ENCODE measurements at regions not wholly inside any gene's neighbourhood (a gene's known extent, or its start where the extent isn't known, plus 50 kb on each side); places are given as distances from the start of the nearest gene placed in this dataset.

DNA sequence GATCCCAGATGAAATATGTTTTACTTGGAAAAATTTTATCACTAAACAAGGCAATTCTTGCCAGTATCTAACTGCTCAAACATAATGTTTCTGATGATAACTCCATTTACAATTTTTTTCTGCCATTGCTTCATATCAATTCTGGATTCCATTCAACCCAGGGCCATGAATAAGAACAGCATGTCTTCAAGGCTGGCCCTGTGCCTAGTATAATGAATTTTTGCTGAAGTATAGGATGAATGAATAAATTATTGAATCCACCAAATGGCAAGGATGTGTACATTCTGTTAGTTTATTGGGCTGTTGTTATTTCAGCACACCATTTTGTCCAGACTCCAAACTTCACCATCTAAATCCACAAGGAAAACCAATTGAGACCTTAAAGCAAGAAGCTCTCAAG is 414.7 kb downstream of the HS3ST3B1 start:
- no peak for DNase-seq

- DNase-seq = no peak
Measured at GRCh38 chr17:14712611-14713021, 411.7 kb downstream of the HS3ST3B1 start.

DNA sequence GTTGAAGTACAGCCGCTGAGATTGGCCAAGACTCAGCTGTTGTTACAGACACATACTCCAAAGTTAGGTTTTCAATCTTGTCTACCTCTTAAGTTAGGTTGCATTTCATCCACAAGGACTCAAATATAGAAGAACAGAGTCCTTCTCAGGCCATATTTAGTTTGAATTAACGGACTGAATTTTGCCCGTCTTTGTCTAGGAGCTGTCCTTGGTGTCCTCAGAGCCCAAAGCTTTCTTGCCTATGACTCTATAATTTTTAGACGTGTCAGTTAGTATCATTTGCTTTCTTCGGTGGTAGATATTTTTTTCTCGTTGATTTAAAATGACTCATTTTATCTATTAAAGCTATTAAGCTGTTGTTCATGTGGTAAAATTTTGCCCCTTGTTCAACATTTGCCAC is 403.2 kb downstream of the HS3ST3B1 start:
- no peak for DNase-seq

- no peak for DNase-seq
Measured at GRCh38 chr17:14701886-14702285, 401.0 kb downstream of the HS3ST3B1 start.

- no peak for DNase-seq
Measured at GRCh38 chr17:14699574-14700185, 398.8 kb downstream of the HS3ST3B1 start.

GRCh38 chr17:14693382-14693781 is 392.5 kb downstream of the HS3ST3B1 start:
- no peak for DNase-seq

- DNase-seq = no peak
Measured at GRCh38 chr17:14690704-14691103, 389.8 kb downstream of the HS3ST3B1 start.

DNA sequence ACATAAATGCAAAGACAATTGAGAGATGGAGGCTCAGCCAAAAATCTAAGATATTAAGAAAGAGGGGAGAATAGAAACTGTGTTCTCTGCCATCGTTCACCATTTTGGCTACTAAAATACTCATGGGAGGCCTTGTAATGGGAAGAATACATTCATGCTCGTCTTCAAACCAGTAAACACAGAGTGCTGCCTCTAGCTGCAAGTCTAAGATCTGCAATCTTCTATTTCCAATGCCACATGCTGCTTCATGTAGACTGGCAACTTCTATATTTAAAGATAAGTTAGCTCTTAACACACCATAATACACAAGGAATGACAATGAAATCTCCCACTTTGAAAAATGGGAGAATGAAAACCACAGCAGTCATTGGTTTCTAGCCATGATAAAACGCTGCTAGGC is 387.3 kb downstream of the HS3ST3B1 start:
- no peak for DNase-seq

GRCh38 chr17:14672830-14673229 is 371.9 kb downstream of the HS3ST3B1 start:
- no peak for DNase-seq

DNA sequence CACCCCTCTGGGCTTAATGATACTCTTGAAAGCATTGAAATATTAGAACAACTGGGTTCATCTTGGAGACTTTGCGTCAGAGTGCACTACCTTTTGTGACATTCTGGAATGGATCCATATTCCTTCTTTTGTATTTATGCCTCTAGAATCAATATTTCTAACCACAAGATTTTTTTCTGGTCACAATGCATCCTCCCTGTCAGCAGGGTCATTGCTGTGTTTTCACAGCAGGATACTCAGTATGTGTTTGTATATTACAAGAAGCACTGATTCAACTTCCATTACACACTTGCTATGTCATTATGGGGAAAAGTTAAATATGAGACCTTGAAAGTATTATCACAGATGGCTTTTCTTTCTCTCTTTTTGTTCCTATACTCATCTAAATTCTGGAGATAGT is 370.0 kb downstream of the HS3ST3B1 start:
- DNase-seq = no peak

- DNase-seq = no peak
Measured at GRCh38 chr17:14664511-14664910, 363.6 kb downstream of the HS3ST3B1 start.

GRCh38 chr17:14641117-14641516 is 340.2 kb downstream of the HS3ST3B1 start:
- no peak for DNase-seq

DNA sequence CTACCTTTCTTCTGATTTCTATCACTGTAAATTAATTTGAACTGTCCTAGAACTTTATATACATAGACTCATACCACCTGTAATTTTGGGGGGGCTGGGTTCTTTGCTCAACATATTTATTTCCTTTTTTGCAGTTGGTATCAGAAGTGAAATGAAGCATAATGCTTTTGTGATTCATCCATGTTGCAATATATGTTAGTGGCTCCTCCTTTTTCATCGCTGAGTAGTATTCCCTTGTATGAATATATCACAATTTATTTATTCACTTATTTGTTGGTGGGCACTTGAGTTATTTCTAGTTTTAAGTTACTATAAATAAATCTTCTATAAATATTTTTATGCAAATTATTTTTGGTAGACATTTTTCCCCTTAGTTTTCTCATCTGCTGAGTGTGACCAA is 336.4 kb downstream of the HS3ST3B1 start:
- no peak for DNase-seq

DNA sequence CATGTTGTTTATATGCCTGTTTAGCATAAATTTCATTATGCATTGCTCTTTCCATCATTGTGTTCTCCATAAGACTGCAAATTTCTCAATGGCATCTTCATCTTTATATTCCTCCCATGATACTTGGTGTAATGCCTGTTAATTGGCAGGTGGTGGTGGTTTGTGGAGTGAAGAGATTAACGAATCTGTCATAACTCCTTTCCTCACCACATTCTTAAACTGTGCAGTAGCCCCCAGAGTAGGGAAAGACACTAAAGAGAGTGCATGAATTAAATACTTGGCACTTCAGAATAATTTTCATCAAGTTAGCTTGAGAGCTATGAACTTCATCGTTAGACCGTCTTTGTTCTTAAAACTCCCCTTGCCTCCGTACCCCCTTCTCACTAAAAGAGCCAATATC is 329.7 kb downstream of the HS3ST3B1 start:
- no peak for DNase-seq

DNA sequence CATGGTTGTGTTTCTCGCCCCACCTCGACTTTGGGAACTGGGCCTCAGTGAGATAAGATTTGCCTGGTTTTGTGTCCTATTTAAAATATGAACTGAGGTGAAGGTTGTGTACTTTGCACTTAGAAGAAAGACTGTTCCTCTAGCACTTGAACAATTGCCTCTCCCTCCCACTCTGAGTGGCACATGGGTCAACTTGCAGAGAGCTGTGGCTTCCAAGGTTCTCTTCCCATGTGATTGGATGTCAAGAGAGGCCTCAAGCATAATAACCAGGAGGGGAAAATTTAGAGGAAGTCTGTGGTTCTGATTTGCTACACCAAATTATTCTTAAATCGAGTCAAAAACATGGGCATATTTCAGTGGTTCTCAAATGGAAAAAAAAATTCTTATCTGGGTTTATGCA is 329.2 kb downstream of the HS3ST3B1 start:
- no peak for DNase-seq

DNA sequence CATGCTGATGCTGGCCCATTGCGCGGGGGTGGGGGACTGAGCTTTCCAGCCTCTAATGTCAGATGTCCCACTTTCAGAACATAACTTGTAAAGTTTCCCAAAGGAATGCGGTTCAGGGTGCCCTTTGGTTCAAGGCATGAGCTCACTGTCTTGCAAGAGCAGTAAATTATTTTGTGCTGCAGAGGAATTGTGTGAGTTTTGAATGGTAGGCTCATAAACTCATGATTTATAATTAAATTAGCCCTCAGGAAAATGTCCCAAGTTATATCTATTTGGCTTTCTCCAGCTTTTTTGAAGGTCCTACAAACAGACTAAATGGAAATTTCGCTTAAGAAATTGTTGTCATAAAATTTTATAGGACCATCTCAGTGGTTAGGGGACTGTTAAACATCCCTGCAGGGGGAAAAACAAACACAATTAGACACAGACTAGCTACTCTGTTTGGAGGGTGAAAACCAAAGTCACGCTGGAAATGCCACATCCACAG is 321.8 kb downstream of the HS3ST3B1 start:
- DNase-seq = no peak

GRCh38 chr17:14621826-14622614 is 321.1 kb downstream of the HS3ST3B1 start:
- DNase-seq = no peak

DNA sequence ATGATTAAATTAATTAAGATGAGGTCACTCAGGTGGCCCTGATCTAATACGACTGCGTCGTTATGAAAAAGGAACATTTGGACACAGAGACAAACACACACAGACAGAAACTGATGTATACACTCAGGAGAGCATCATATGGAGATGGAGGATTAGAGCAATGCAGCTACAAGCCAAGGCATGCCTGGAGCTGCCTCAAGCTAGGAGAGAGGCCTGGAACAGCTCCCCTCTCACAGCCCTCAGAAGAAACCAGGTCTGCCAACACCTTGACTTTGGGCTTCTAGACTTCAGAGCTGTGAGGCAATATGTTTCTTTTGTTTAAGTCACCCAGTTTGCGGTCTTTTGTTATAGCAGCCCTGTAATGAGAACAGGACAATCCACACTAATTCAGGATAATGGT is 318.9 kb downstream of the HS3ST3B1 start:
- no peak for DNase-seq

GRCh38 chr17:14616528-14616927 is 315.6 kb downstream of the HS3ST3B1 start:
- no peak for DNase-seq

- no peak for DNase-seq
Measured at GRCh38 chr17:14605267-14605599, 304.4 kb downstream of the HS3ST3B1 start.

DNA sequence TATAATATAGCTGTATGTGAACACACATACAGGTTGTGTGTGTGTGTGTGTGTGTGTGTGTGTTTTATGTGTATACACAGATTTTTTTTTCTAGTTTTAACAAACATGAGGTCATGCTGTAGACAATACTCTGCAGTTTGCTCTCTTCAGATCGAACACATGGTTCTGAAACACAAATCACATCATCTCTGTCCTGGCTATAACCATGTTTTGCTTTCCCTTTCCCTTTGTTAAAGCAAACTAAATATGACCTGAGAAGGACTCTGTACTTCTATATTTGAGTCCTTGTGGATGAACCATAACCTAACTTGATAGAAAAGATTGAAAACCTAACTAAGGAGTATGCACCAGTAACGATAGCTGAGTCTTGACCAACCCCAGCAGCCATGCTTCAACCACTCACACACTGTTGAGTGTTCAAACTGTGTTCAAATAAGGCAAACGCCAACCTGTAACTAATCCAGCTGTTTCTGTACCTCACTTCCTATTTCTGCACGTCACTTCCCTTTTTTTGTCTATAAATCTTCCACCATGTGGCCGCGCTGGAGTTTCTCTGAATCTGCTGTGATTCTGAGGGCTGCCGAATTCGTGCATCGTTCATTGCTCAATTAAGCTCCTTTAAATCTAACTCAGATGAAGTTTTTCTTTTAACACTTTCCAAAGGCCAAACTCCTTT is 303.8 kb downstream of the HS3ST3B1 start:
- no peak for DNase-seq

- no peak for DNase-seq
Measured at GRCh38 chr17:14596224-14596623, 295.3 kb downstream of the HS3ST3B1 start.

- no peak for DNase-seq
Measured at GRCh38 chr17:14595656-14596055, 294.8 kb downstream of the HS3ST3B1 start.

DNA sequence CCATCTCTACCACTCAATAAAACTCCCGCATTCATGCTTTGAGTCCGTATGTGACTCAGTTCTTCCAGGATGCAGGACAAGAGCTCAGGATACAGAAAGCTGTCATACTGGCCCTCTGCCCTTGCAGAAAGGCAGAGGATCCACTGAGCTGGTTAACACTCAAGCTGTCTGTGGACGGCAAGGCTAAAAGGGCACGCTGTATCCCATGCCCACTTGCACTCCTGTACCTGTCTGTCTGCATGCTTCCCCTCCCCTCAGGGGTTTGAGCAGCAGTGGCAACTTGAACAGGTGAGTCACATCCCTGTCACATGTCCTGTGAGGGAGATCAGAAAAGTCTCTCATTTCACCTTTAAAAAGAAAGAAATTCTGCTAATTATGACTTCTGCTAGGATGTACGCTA is 293.8 kb downstream of the HS3ST3B1 start:
- DNase-seq = no peak
